Activated CD8-positive, alpha-beta T cell treated with anti-CD3 and anti-CD28 coated beads, Interleukin-2, amount 10 ng/mL, durations not matched to agents 7 days and 5 days (primary cell): ENCODE measurements at regions not wholly inside any gene's neighbourhood (a gene's known extent, or its start where the extent isn't known, plus 50 kb on each side); places are given as distances from the start of the nearest gene placed in this dataset.

Source experiments
- ATAC-seq: fragments of 150-1000 bp; cut with Tn5 transposase; one replicate; pipeline ENCODE4 v1.10.0; 2021; ENCODE audit warnings: moderate library complexity
- CTCF ChIA-PET: fragments of 350-600 bp; sonication (Branson Sonifier 250); formaldehyde crosslinking; loops from one replicate; lab custom pipeline; 2021; ENCODE audit warnings: antibody characterized with exemption; lab: Charles Lee
- POLR2A ChIA-PET: fragments of 350-600 bp; sonication (Branson Sonifier 250); formaldehyde crosslinking; loops from one replicate; lab custom pipeline; 2021; ENCODE audit warnings: antibody characterized with exemption; lab: Charles Lee
- DNase-seq: peaks from one replicate; pipeline ENCODE4 v3.0.0-alpha.2; 2020
- H3K27ac Mint-ChIP-seq: one replicate; pipeline ENCODE4 v1.8.0; 2021; ENCODE audit warnings: mild to moderate bottlenecking, mixed read lengths
- H3K27me3 Mint-ChIP-seq: one replicate; pipeline ENCODE4 v1.8.0; 2021; ENCODE audit warnings: low read depth, mixed read lengths
- H3K36me3 Mint-ChIP-seq: one replicate; pipeline ENCODE4 v1.8.0; 2021; ENCODE audit warnings: low read depth, mixed read lengths
- H3K4me1 Mint-ChIP-seq: one replicate; pipeline ENCODE4 v1.8.0; 2021; ENCODE audit warnings: low read depth, mixed read lengths
- H3K4me3 Mint-ChIP-seq: one replicate; pipeline ENCODE4 v1.8.0; 2021; ENCODE audit warnings: mild to moderate bottlenecking, mixed read lengths
- H3K9me3 Mint-ChIP-seq: one replicate; pipeline ENCODE4 v1.8.0; 2022; ENCODE audit warnings: mixed read lengths; ENCODE audit not compliant: insufficient read depth

DNA sequence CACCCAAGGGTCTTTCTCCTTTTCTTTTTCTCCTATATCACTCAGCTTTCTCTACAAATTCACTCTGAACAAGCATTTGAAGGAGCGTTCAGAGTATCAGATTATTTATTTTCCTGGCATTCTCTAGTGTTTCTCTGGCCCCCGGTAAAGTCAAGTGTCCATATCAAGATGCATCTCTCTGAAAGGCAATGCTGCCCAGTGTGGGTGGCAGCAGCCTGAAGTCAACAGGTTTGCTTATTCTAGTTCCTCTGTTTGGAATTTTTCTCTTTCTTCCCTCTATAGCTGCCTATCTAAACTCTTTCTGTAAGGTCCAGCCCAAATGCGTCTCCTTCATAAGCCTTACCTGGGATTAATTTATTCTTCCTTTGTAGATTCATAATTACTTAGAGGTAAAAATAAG is 526.2 kb upstream of the TNP1 start:
- Mint-ChIP-seq H3K4me3 (no peak overlapping the region), H3K27me3 (peaks cover 5% of the 10 kb centered on the region), H3K36me3 (no peaks in the 10 kb centered on the region), H3K27ac (no peak overlapping the region), H3K4me1 (peaks cover 2% of the 10 kb centered on the region), H3K9me3 (no peaks in the 10 kb centered on the region)
- no peak for DNase-seq
- POLR2A ChIA-PET, result no interaction called here
- ATAC-seq, result no peak
- CTCF ChIA-PET, result no interaction called here

DNA sequence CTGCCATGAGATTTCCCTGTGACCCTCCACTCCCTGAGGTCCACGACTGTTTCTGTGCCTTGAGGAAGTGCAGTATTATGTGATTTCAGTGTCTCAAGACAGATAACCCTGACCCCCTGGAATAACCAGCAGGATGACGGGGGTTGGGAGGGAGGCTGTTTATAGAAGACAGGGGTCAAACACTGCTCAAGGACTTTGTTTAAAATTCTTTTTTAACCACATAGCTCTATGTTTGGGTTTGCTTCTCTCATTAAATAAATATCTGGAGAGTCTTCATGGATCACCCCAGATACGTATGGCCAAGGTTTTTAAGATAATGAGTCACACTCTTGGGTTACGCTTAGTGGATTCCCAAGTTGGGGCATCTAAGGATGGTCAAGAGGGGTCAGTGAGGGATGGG is 523.8 kb upstream of the TNP1 start:
- Mint-ChIP-seq H3K27me3 (peaks cover 5% of the 10 kb centered on the region), H3K27ac (no peak overlapping the region), H3K4me1 (peaks cover 2% of the 10 kb centered on the region), H3K36me3 (no peaks in the 10 kb centered on the region), H3K4me3 (no peak overlapping the region), H3K9me3 (no peaks in the 10 kb centered on the region)
- DNase-seq (no peak), ATAC-seq (no peak)
- POLR2A ChIA-PET, result no interaction called here
- CTCF ChIA-PET, result no interaction called here

DNA sequence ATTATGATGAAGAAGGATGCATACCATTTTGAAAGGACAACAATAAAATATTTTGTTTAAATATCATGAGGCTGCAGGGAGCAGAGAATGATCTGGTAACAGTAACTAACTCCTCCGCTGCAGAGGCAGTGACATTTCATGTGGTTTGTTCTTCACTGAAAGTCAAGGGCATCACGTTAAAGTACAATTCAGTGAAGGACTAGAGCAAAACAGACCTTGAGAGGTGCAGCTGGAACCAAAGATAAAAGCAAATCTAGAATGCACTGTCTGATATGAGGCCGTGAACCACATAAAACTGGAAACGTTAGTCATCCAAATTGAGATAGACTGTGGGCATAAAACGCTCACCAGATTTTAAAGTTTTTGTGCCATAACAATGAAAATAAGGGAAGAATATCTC is 522.9 kb upstream of the TNP1 start:
- ChIA-PET POLR2A (no interaction called here), CTCF (no interaction called here)
- H3K36me3 Mint-ChIP-seq, result no peaks in the 10 kb centered on the region
- no peak overlapping the region for H3K27ac Mint-ChIP-seq
- no peak overlapping the region for H3K4me3 Mint-ChIP-seq
- peaks cover 2% of the 10 kb centered on the region for H3K4me1 Mint-ChIP-seq
- H3K9me3 Mint-ChIP-seq, result no peaks in the 10 kb centered on the region
- peaks cover 5% of the 10 kb centered on the region for H3K27me3 Mint-ChIP-seq
- ATAC-seq (no peak), DNase-seq (no peak)

DNA sequence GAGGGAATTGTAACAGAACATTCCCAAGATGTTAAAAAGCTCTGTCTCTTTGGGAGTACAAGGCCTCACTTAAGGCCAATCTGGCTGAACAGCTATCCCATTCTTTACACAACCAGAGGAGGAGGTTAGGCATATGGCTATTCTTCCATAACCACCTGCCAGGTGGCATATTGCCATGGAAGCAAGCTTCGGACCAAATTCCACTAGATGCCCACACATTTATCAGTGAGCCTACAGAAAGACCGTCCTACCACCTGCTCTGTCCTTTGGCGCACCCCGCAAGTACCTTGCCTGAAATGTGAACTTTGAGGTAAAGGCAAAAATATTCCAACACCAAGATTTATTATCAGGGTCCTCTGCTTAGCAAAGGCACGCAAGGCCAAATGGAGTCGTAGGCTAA is 519.9 kb upstream of the TNP1 start:
- ATAC-seq (no peak), DNase-seq (no peak)
- ChIA-PET POLR2A (no interaction called here), CTCF (no interaction called here)
- Mint-ChIP-seq H3K4me1 (peaks cover 2% of the 10 kb centered on the region), H3K4me3 (no peak overlapping the region), H3K27me3 (peaks cover 2% of the 10 kb centered on the region), H3K9me3 (no peaks in the 10 kb centered on the region), H3K27ac (no peak overlapping the region), H3K36me3 (no peaks in the 10 kb centered on the region)

DNA sequence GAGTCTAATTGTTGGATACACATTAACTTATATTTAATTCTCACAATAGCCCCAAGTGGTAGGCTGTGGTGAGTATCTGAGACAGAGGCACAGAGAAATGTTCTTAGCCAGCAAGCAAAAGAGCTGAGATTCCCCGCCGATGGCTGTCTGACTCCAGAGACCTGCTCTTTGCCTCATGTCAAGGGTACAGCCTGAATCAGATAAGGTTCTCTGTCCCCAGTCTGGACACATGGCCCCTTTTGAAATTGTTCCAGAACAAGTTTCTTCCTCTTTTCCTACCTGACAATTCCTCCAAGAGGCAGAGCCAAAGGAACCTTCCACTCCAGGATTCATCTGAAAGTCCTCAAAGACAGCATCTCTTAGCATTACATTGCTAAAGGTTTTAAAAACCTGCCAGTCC is 512.9 kb upstream of the TNP1 start:
- Mint-ChIP-seq H3K27me3 (no peaks in the 10 kb centered on the region), H3K9me3 (no peaks in the 10 kb centered on the region), H3K4me1 (no peaks in the 10 kb centered on the region), H3K27ac (no peak overlapping the region), H3K4me3 (no peak overlapping the region), H3K36me3 (no peaks in the 10 kb centered on the region)
- ChIA-PET CTCF (no interaction called here), POLR2A (no interaction called here)
- DNase-seq, result no peak
- ATAC-seq, result no peak

DNA sequence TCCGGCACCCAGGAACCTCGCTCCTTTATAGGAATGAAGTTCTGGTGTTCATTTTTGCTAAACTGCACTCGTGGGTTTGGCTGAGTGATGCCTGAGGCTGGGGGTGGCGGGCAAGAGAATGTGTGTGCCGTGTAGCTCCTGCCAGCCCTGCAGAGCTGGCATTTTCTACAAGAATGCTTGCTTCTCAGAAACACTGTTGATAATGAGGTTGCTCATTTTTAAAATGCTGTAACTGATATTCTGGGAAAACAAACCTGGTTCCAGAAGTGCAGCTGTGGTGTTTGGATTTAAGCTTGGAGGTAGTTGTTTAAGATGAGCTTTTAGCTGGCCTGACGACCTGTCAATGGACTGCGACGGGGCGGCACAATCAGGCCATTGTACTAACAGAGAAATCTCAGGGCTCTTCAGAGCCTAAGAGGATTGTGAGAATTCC is 511.9 kb upstream of the TNP1 start:
- H3K36me3 Mint-ChIP-seq, result no peaks in the 10 kb centered on the region
- H3K27ac Mint-ChIP-seq, result no peak overlapping the region
- CTCF ChIA-PET, result no interaction called here

DNA sequence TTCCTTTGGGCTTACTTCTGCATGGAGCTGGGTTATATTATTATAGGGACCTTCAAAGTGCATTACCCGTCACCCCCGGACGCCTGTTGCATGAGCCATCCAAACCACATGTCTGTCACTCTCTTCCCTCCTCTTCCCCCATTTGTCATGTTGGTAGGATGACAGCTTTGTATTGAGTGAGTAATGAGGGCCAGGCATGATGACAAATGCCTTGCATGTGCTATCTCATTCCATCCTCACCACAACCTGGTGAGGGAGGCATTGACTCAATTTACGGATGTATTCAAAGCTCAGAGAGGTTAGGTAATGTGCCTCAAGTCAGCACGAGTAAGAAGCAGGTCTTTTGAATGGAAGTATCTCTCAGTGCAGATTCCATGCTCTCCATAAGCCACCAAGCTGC is 510.5 kb upstream of the TNP1 start:
- ChIA-PET CTCF (interaction anchor here (1.6 kb wide), 1 partner anchor 141 kb away, joined by 4 read pairs; no protein-coding TSS in a partner anchor), POLR2A (no interaction called here)
- no peaks in the 10 kb centered on the region for H3K4me1 Mint-ChIP-seq
- no peaks in the 10 kb centered on the region for H3K36me3 Mint-ChIP-seq
- no peak overlapping the region for H3K27ac Mint-ChIP-seq
- no peaks in the 10 kb centered on the region for H3K9me3 Mint-ChIP-seq
- DNase-seq (no peak), ATAC-seq (no peak)
- no peaks in the 10 kb centered on the region for H3K27me3 Mint-ChIP-seq
- H3K4me3 Mint-ChIP-seq, result no peak overlapping the region

More for the DNA sequence above, 511.9 kb upstream of the TNP1 start:
- Mint-ChIP-seq H3K4me1 (no peaks in the 10 kb centered on the region), H3K9me3 (no peaks in the 10 kb centered on the region), H3K4me3 (no peak overlapping the region), H3K27me3 (no peaks in the 10 kb centered on the region)
- DNase-seq, result no peak
- ATAC-seq, result no peak
- POLR2A ChIA-PET, result no interaction called here

DNA sequence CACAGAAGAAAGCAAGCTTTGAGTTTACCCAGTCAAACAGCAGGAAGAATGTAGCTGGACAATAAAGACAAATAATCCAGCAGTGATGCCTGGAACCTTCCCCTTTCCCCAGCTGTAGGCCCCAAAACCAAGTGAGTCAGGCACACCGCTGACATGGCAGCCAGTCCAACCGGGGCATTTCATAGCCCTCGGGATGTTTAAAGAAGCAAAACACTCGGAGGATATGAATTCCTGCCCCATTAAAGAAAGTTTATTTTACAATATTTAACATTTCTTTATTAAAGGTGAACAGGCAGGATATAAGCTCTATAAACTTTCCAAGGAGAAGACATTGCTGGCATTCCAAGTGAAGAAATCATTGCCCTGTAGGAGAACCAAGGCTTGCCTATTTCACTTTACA is 507.6 kb upstream of the TNP1 start:
- Mint-ChIP-seq H3K4me1 (no peaks in the 10 kb centered on the region), H3K4me3 (no peak overlapping the region), H3K27ac (no peak overlapping the region), H3K9me3 (no peaks in the 10 kb centered on the region), H3K36me3 (no peaks in the 10 kb centered on the region), H3K27me3 (peaks cover 2% of the 10 kb centered on the region)
- DNase-seq (no peak), ATAC-seq (no peak)
- ChIA-PET CTCF (interaction anchor here (1.1 kb wide), 1 partner anchor 346 kb away, joined by 3 read pairs; no protein-coding TSS in a partner anchor), POLR2A (no interaction called here)

DNA sequence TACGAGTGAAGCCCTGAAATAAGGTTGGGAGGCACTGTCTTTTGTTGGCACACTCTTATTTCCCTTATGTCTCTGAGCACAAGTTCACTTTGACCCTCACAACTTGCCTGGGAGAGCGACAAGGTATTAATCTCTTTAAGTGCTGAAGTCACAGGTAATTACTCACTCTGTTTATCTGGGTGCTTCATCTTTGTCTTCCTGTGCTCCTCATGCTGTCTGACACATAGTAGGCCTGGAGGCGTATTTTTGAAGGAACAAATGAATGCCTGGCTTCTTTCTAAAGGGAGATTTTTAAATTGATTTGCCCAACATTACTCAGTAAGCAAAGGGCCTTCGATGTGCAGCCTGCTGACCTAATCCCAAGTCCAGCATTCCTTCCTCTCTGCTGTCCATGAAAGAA is 507.1 kb upstream of the TNP1 start:
- Mint-ChIP-seq H3K27me3 (peaks cover 4% of the 10 kb centered on the region), H3K27ac (no peak overlapping the region), H3K4me3 (no peak overlapping the region), H3K36me3 (no peaks in the 10 kb centered on the region), H3K9me3 (no peaks in the 10 kb centered on the region), H3K4me1 (no peaks in the 10 kb centered on the region)
- CTCF ChIA-PET, result no interaction called here
- no peak for ATAC-seq
- POLR2A ChIA-PET, result no interaction called here
- no peak for DNase-seq

DNA sequence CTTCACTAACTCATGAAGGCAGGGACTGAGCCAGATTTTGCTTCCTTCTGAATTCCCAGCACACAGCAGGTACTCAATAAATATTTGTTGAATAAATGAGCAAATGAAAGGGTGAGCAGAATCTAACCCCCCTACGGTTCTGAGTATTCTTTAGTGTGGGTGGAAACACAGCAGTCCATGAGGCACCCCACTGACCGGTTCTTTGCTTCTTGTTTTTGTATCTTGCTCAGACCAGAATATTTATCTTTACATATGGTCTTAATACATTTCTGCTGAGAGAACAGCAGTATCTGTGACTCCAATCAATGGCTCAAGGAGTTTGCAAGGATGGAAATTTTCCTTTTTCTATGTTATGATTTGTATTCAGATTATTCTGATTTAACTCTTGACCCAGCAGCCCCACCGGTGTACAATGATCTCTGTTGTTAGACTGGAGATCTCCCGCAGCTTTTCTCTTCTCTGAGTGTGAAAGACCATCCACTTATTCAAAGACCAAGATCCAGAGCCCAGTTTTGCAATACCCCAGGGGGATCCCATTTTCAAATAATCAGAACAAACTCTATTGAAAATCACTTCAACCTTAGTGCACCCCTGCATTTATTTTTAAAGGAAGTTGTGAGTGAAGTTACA is 506.5 kb upstream of the TNP1 start:
- ATAC-seq (no peak), DNase-seq (no peak)
- no peak overlapping the region for H3K27ac Mint-ChIP-seq
- H3K4me1 Mint-ChIP-seq, result no peaks in the 10 kb centered on the region
- CTCF ChIA-PET, result no interaction called here
- no peak overlapping the region for H3K4me3 Mint-ChIP-seq
- H3K27me3 Mint-ChIP-seq, result peaks cover 4% of the 10 kb centered on the region
- no peaks in the 10 kb centered on the region for H3K9me3 Mint-ChIP-seq
- POLR2A ChIA-PET, result no interaction called here
- H3K36me3 Mint-ChIP-seq, result no peaks in the 10 kb centered on the region

DNA sequence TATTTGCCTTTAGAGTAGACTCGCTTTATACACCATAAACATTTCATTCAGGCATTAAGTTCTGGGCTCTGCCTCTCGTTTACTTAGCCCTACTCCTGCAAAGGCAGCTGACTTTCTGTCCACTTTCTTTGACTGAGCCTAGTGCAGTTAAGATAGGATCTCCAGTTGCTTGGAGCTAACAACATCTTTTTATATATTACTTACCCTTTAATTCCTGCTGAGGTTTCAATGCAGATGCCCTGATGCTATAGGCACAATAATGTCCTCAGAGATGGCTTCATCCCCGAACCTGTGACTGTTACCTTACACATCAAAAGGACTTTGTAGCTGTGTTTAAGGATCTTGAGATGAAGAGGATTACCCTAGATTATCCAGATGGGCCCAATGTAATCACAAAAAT is 505.8 kb upstream of the TNP1 start:
- peaks cover 4% of the 10 kb centered on the region for H3K27me3 Mint-ChIP-seq
- no peak overlapping the region for H3K27ac Mint-ChIP-seq
- CTCF ChIA-PET, result no interaction called here
- ATAC-seq (no peak), DNase-seq (no peak)
- H3K4me1 Mint-ChIP-seq, result no peaks in the 10 kb centered on the region
- H3K4me3 Mint-ChIP-seq, result no peak overlapping the region
- H3K36me3 Mint-ChIP-seq, result no peaks in the 10 kb centered on the region
- POLR2A ChIA-PET, result no interaction called here
- H3K9me3 Mint-ChIP-seq, result no peaks in the 10 kb centered on the region

DNA sequence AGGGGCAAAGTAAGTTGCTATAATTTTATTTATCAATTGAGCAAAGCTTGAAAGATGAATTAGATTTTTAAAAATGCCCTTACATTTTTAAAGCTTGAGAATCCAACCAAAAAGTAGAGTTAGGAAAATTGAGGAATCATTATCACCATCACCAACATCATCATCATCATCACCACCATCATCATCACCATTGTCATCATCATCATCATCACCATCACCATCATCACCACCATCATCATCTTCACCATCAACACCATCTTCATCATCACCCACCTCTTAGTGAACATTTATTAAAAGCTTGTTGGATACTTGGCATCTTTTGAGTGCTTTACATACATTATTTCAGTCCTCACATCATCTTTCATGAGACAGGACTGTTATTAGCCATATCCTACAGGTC is 504.4 kb upstream of the TNP1 start:
- no peak for ATAC-seq
- ChIA-PET POLR2A (no interaction called here), CTCF (no interaction called here)
- DNase-seq, result no peak
- Mint-ChIP-seq H3K4me1 (no peaks in the 10 kb centered on the region), H3K27me3 (peaks cover 4% of the 10 kb centered on the region), H3K9me3 (no peaks in the 10 kb centered on the region), H3K36me3 (no peaks in the 10 kb centered on the region), H3K4me3 (no peak overlapping the region), H3K27ac (no peak overlapping the region)

DNA sequence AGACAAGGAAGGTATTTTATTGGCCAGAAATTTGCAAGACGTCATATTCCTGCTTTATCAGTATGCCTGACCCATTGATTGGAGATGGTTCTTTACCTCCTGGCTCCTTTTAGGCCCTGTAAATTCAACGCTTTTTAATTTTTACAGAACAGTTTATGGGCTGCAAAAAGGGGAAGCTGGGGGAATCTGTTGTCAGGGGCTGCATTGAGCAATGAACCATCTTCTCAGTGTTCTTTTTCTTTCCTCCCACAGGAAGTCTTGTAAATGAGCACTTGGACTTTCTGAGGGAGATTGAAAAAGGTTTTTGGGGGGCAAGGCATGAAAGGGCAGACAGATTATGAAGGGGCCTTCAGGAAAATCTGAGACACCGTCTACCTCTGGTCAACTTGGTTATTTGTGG is 503.6 kb upstream of the TNP1 start:
- Mint-ChIP-seq H3K27me3 (peaks cover 4% of the 10 kb centered on the region), H3K9me3 (no peaks in the 10 kb centered on the region), H3K4me3 (no peak overlapping the region), H3K36me3 (no peaks in the 10 kb centered on the region), H3K4me1 (no peaks in the 10 kb centered on the region), H3K27ac (no peak overlapping the region)
- ChIA-PET POLR2A (no interaction called here), CTCF (no interaction called here)
- no peak for DNase-seq
- ATAC-seq, result no peak
